H1 (cell line): ENCODE measurements at regions not wholly inside any gene's neighbourhood (a gene's known extent, or its start where the extent isn't known, plus 50 kb on each side); places are given as distances from the start of the nearest gene placed in this dataset.

ENCODE experiments used
- CTCF ChIA-PET: fragments of 300-600 bp; sonication (Branson Sonifier 250); formaldehyde crosslinking; loops from one replicate; lab custom pipeline; 2021; ENCODE audit not compliant: partially characterized antibody; lab: Charles Lee
- POLR2A ChIA-PET: fragments of 300-600 bp; sonication (Branson Sonifier 250); formaldehyde crosslinking; loops from one replicate; lab custom pipeline; 2021; ENCODE audit warnings: inconsistent platforms; ENCODE audit not compliant: partially characterized antibody; lab: Charles Lee
- DNase-seq, 2 experiments: peaks; one replicate each; pipeline versions ENCODE4 v3.0.0 to v3.0.0-alpha.2; 2010 to 2022; ENCODE audit warnings: low spot score in 2 of 2, low read depth in 1 of 2, mixed read lengths in 1 of 2
- FAIRE-seq: peaks from 2 replicates; lab custom pipeline; 2011; peaks lifted over from hg19 to GRCh38; lab: Jason Lieb, UNC
- H2AFZ ChIP-seq: 2 replicates; pipeline ENCODE4 v1.8.1; 2012; ENCODE audit warnings: low read length, inconsistent platforms
- H2AK5ac ChIP-seq: 2 replicates; pipeline ENCODE4 v1.6.1; 2013; ENCODE audit warnings: low read depth, low read length
- H2BK120ac ChIP-seq: replicated peaks from 2 replicates; pipeline ENCODE3; 2013; ENCODE audit warnings: low read depth, low read length, inconsistent platforms
- H2BK12ac ChIP-seq: 2 replicates; pipeline ENCODE4 v1.6.1; 2013; ENCODE audit warnings: low read depth, low read length
- H2BK15ac ChIP-seq: 2 replicates; pipeline ENCODE4 v1.6.1; 2013; ENCODE audit warnings: low read length
- H2BK20ac ChIP-seq: 2 replicates; pipeline ENCODE4 v1.6.1; 2013; ENCODE audit warnings: low read length
- H2BK5ac ChIP-seq: 2 replicates; pipeline ENCODE4 v1.6.1; 2013; ENCODE audit warnings: low read depth, low read length
- H3K14ac ChIP-seq: 2 replicates; pipeline ENCODE4 v1.6.1; 2013; ENCODE audit warnings: inconsistent platforms; ENCODE audit not compliant: insufficient read length
- H3K18ac ChIP-seq: 2 replicates; pipeline ENCODE4 v1.6.1; 2013; ENCODE audit warnings: low read length; ENCODE audit errors: extremely low read depth
- H3K23ac ChIP-seq: 2 replicates; pipeline ENCODE4 v1.6.1; 2013; ENCODE audit warnings: inconsistent platforms; ENCODE audit not compliant: insufficient read length
- H3K23me2 ChIP-seq: 2 replicates; pipeline ENCODE4 v1.6.1; 2013; ENCODE audit warnings: low read depth, low read length
- H3K27ac ChIP-seq: 2 replicates; pipeline ENCODE4 v1.6.1; 2011; ENCODE audit warnings: low read depth, low read length, inconsistent platforms
- H3K27me3 ChIP-seq, 4 experiments: replicated peaks in 1 of 4; 1 replicate in 1 of 4; 2 replicates in 3 of 4; pipeline versions ENCODE4 v1.6.1 to v1.8.1; 2011 to 2013; ENCODE audit warnings: low read length in 3 of 4, mild to moderate bottlenecking in 3 of 4, inconsistent platforms in 2 of 4, mixed read lengths in 2 of 4, moderate library complexity in 1 of 4; ENCODE audit not compliant: control insufficient read depth in 3 of 4, insufficient read depth in 3 of 4; ENCODE audit errors: extremely low read depth in 1 of 4
- H3K36me3 ChIP-seq, 4 experiments: 2 replicates each; pipeline versions ENCODE4 v1.6.1 to v1.8.1; 2011 to 2013; ENCODE audit warnings: mild to moderate bottlenecking in 4 of 4, low read length in 3 of 4, moderate library complexity in 2 of 4, control low read depth in 1 of 4, inconsistent platforms in 1 of 4; ENCODE audit not compliant: insufficient read depth in 4 of 4, control insufficient read depth in 2 of 4
- H3K4ac ChIP-seq: replicated peaks from 2 replicates; pipeline ENCODE3; 2013; ENCODE audit warnings: low read length, low read depth, mixed read lengths, inconsistent platforms; ENCODE audit not compliant: insufficient read length
- H3K4me1 ChIP-seq, 4 experiments: replicated peaks in 1 of 4; 1 replicate in 1 of 4; 2 replicates in 3 of 4; pipeline versions ENCODE4 v1.6.1 to v1.8.1; 2011 to 2013; ENCODE audit warnings: low read length in 3 of 4, inconsistent platforms in 2 of 4, mixed read lengths in 1 of 4; ENCODE audit not compliant: insufficient read depth in 4 of 4, control insufficient read depth in 3 of 4
- H3K4me2 ChIP-seq, 2 experiments: 2 replicates each; pipeline versions ENCODE4 v1.6.1 to v1.8.1; 2011 to 2013; ENCODE audit warnings: low read depth in 2 of 2, low read length in 2 of 2, control low read depth in 1 of 2, inconsistent platforms in 1 of 2, mild to moderate bottlenecking in 1 of 2; ENCODE audit not compliant: insufficient read depth in 1 of 2
- H3K4me3 ChIP-seq, 4 experiments: fragments of 200-600, 300-600 bp in 1 of 4; sonication (generic), shearing (Covaris generic), sonication (Bioruptor Twin) in 1 of 4; 2 replicates each; pipeline versions ENCODE4 v1.5.1 to v1.8.1; 2011 to 2016; ENCODE audit warnings: low read length in 4 of 4, low read depth in 3 of 4, control low read depth in 2 of 4, inconsistent platforms in 2 of 4, mild to moderate bottlenecking in 2 of 4, mixed read lengths in 1 of 4, moderate library complexity in 1 of 4; ENCODE audit not compliant: insufficient read depth in 2 of 4; ENCODE audit errors: extremely low read depth in 1 of 4
- H3K56ac ChIP-seq: replicated peaks from 2 replicates; pipeline ENCODE3; 2013; ENCODE audit warnings: low read depth, mild to moderate bottlenecking, mixed read lengths, low read length, inconsistent platforms; ENCODE audit not compliant: insufficient read length
- H3K79me1 ChIP-seq: 2 replicates; pipeline ENCODE4 v1.6.1; 2013; ENCODE audit warnings: low read depth, low read length, control low read depth
- H3K79me2 ChIP-seq, 2 experiments: 2 replicates each; pipeline versions ENCODE4 v1.6.1 to v1.8.1; 2012 to 2013; ENCODE audit warnings: low read length in 2 of 2, mild to moderate bottlenecking in 2 of 2, inconsistent platforms in 1 of 2; ENCODE audit not compliant: insufficient read depth in 2 of 2, control insufficient read depth in 1 of 2
- H3K9ac ChIP-seq, 4 experiments: replicated peaks in 1 of 4; 1 replicate in 1 of 4; 2 replicates in 3 of 4; pipeline versions ENCODE4 v1.6.1 to v1.8.1; 2011 to 2013; ENCODE audit warnings: low read depth in 3 of 4, low read length in 3 of 4, control low read depth in 2 of 4, mild to moderate bottlenecking in 2 of 4, moderate library complexity in 2 of 4, inconsistent platforms in 1 of 4; ENCODE audit errors: extremely low read depth in 1 of 4
- H3K9me3 ChIP-seq, 2 experiments: 2 replicates each; pipeline versions ENCODE4 v1.6.1 to v1.8.1; 2012 to 2013; ENCODE audit warnings: mild to moderate bottlenecking in 2 of 2, moderate library complexity in 2 of 2, control low read depth in 1 of 2, inconsistent platforms in 1 of 2, low read depth in 1 of 2, low read length in 1 of 2, mixed read lengths in 1 of 2; ENCODE audit not compliant: insufficient read depth in 2 of 2
- H4K20me1 ChIP-seq, 2 experiments: replicated peaks in 1 of 2; 2 replicates each; pipeline versions ENCODE3 to v1.8.1; 2011 to 2013; ENCODE audit warnings: inconsistent platforms in 2 of 2, low read length in 2 of 2, mild to moderate bottlenecking in 1 of 2; ENCODE audit not compliant: insufficient read depth in 2 of 2, control insufficient read depth in 1 of 2
- H4K5ac ChIP-seq: 2 replicates; pipeline ENCODE4 v1.6.1; 2013; ENCODE audit warnings: low read length, low read depth, mixed read lengths, inconsistent platforms; ENCODE audit not compliant: insufficient read length
- H4K8ac ChIP-seq: 2 replicates; pipeline ENCODE4 v1.8.0; 2013; ENCODE audit warnings: mild to moderate bottlenecking, moderate library complexity, low read length, inconsistent platforms; ENCODE audit not compliant: insufficient read depth; ENCODE audit errors: extremely low read depth
- H4K91ac ChIP-seq: replicated peaks from 2 replicates; pipeline ENCODE3; 2013; ENCODE audit warnings: low read length, mixed read lengths, inconsistent platforms; ENCODE audit not compliant: insufficient read length
- JUN ChIP-seq: IDR thresholded peaks from 2 replicates; pipeline ENCODE4 v1.6.1; 2011; ENCODE audit warnings: low read depth, mild to moderate bottlenecking, improper control_type of control experiment, low read length
- SIX5 ChIP-seq: IDR thresholded peaks from 2 replicates; pipeline ENCODE4 v1.6.1; 2011; ENCODE audit warnings: mild to moderate bottlenecking, low read depth, low read length
- SP1 ChIP-seq: IDR thresholded peaks from 2 replicates; pipeline ENCODE4 v1.6.1; 2011; ENCODE audit warnings: low read depth, low read length
- USF2 ChIP-seq: IDR thresholded peaks from 2 replicates; pipeline ENCODE4 v1.6.1; 2011; ENCODE audit warnings: low read length, improper control_type of control experiment
- WGBS, 2 experiments: shearing (Covaris generic) in 1 of 2; methylation state at CpG; one replicate each; pipeline versions ENCODE4 v1.1.6 to v1.1.7; 2013 to 2015; ENCODE audit warnings: low lambda C conversion rate in 2 of 2, mixed read lengths in 2 of 2, inconsistent platforms in 1 of 2, low coverage in 1 of 2, missing lambda C conversion rate in 1 of 2; ENCODE audit not compliant: insufficient replicate concordance in 2 of 2, insufficient coverage in 1 of 2, insufficient read length in 1 of 2; ENCODE audit errors: extremely low coverage in 1 of 2, missing lambda C conversion rate in 1 of 2; 5-methylcytosine and 5-hydroxymethylcytosine counted together

- DNase-seq (no peak), FAIRE-seq (no peak)
- WGBS, 2 experiments = 100% methylated on average over 1 of the region's 1 CpG; no CpG with 5 or more reads in 1 of the 2 experiments
- H3K27ac ChIP-seq = no peak overlapping the region
- no peak overlapping the region for H4K8ac ChIP-seq
- TF ChIP-seq JUN (no peak), SIX5 (no peak), USF2 (no peak), SP1 (no peak)
- no peak overlapping the region for H3K23ac ChIP-seq
- H3K4me3 ChIP-seq = no peak overlapping the region
- H3K9ac ChIP-seq = no peak overlapping the region
- no peaks in the 10 kb centered on the region for H3K79me1 ChIP-seq
- 0 out of 7 replicates have a peak, but pooled peaks cover 0 to 2% (median 0%) of the 10 kb centered on the region in 4 experiments for H3K4me1 ChIP-seq
- no peak overlapping the region for H2BK120ac ChIP-seq
- H2BK5ac ChIP-seq = no peak overlapping the region
- no peak overlapping the region for H4K5ac ChIP-seq
- H2BK15ac ChIP-seq = no peak overlapping the region
- H3K4ac ChIP-seq = no peak overlapping the region
- POLR2A ChIA-PET = no interaction called here
- no peak overlapping the region for H2BK20ac ChIP-seq
- no peaks in the 10 kb centered on the region for H3K9me3 ChIP-seq
- H3K14ac ChIP-seq = no peak overlapping the region
- H3K4me2 ChIP-seq = no peak overlapping the region
- no peak overlapping the region for H4K91ac ChIP-seq
- no peaks in the 10 kb centered on the region for H3K79me2 ChIP-seq
- no peak overlapping the region for H3K18ac ChIP-seq
- H3K23me2 ChIP-seq = no peaks in the 10 kb centered on the region
- H2AFZ ChIP-seq = no peak overlapping the region
- no peaks in the 10 kb centered on the region for H4K20me1 ChIP-seq
- H3K27me3 ChIP-seq = peaks cover 0 to 13% (median 3%) of the 10 kb centered on the region in 4 experiments; a peak in 3 of 7 replicates
- no peaks in the 10 kb centered on the region for H3K36me3 ChIP-seq
- no peak overlapping the region for H2AK5ac ChIP-seq
- no peak overlapping the region for H3K56ac ChIP-seq
- H2BK12ac ChIP-seq = no peak overlapping the region
- CTCF ChIA-PET = interaction anchor here (0.6 to 8.6 kb wide), 53 partner anchors 10 to 458 kb away, joined by 3 to 102 read pairs (median 6); partner anchors contain the start of gene RBM19
Measured at GRCh38 chr12:114167431-114167830, 201.3 kb upstream of the RBM19 start.
